DMS79 treated with DMSO at 0.1 percent for 48 hours (cell line): ENCODE measurements at regions not wholly inside any gene's neighbourhood (a gene's known extent, or its start where the extent isn't known, plus 50 kb on each side); places are given as distances from the start of the nearest gene placed in this dataset.
"Not testable (repeated sequence)": the region's sequence is repeated elsewhere in the genome, so short reads cannot be mapped to it uniquely, and the experiment has no call there.

Experiments
- DNase-seq: peaks from one replicate; lab custom pipeline; 2025; lab: John Stamatoyannopoulos, UW

DNA sequence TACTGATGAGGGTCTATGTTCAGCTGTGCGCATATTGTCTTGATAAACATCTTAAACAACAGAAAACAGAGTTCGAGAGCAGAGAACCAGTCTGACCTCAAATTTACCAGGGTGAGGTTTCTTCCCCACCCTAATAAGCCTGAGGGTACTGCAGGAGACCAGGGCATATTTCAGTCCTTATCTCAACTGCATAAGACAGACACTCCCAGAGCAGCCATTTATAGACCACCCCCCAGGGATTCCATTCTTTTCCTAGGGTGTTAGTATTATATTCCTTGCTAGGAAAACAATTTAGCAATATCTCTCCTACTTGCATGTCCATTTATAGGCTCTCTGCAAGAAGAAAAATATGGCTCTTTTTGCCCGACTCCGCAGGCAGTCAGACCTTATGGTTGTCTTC is 89.5 kb upstream of the POMZP3 start:
- DNase-seq = not testable (repeated sequence)

- DNase-seq = not testable (repeated sequence)
These were observed 85.8 kb upstream of the POMZP3 start for GRCh38 chr7:76712926-76713325.

DNA sequence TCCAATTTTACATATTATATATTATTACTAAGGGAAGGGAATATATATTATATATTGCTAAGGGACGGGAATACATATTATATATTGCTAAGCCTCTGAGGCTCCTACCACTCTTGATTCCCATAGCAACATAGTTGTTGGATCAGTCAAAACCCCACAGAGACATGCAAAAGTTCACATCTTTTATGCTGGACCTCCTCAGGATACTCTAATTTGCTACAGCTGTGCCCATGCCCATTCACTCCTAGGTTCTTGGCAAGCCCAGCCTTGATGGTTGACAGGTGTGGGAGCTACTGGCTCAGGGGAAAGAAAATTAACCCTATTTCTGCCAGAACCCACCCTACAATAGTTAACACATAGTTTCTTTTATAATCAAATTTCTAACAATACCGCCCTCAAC is 84.6 kb upstream of the POMZP3 start:
- DNase-seq = not testable (repeated sequence)

DNA sequence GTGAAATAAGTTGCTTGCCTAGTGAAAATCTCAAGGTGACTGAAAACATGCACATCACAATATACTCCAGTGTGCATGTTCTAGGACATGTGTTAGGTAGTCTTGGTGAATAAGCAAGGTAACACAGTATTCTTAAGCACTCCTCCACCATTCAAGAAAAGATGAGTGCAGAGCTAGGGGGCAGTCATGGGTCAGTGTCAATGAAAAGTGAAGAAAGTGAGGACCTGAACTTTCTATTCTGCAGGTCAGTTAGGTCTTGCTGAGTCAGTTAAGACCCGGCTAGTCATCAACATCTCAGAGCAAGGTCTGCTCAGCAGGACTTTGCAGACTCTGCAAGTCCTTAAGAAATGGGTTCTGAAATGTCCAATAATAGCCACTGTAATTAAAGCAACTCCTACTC is 82.6 kb upstream of the POMZP3 start:
- not testable (repeated sequence) for DNase-seq

GRCh38 chr7:76708446-76708845 is 81.4 kb upstream of the POMZP3 start:
- not testable (repeated sequence) for DNase-seq

- not testable (repeated sequence) for DNase-seq
These were observed 76.7 kb upstream of the POMZP3 start for GRCh38 chr7:76703815-76704214.

DNA sequence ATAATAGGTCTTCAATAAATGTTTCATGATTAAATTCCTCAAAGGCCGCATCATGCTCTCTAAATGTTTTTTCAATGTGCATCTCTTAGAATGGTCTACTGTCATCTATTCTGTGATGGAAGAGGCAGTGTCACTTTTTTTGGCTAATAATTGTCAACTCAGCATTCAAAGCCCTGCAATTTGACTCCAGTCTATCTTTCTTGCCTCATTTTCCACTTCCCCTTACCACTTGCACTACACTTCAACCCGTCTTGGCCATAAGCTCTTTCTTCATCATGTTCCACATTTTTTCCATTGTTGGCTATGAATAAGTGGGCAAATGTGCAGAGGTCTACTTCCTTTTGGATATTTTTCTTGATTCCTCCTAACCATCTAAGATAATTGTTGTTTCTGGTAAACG is 59.2 kb upstream of the POMZP3 start:
- not testable (repeated sequence) for DNase-seq

DNA sequence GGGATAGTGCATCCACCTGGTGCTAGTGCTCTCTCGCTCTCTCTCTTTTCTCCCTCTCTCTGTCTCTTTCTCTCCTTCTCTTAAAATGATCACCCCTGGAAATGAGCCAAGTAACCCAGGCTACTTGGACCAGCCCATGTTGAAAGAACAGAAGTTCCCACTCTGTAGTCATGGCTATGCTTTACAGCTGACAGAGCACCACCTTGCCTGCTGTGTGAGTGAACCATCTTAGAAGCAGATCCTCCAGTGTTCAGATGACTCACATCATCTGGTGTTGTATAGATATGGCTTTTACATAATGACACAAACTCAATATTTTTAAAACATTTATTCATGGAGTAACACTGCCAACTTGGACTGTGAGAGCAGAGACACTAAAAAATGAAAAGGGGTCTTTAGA is 57.7 kb upstream of the POMZP3 start:
- not testable (repeated sequence) for DNase-seq

GRCh38 chr7:76683631-76684030 is 56.6 kb upstream of the POMZP3 start:
- DNase-seq = not testable (repeated sequence)

DNA sequence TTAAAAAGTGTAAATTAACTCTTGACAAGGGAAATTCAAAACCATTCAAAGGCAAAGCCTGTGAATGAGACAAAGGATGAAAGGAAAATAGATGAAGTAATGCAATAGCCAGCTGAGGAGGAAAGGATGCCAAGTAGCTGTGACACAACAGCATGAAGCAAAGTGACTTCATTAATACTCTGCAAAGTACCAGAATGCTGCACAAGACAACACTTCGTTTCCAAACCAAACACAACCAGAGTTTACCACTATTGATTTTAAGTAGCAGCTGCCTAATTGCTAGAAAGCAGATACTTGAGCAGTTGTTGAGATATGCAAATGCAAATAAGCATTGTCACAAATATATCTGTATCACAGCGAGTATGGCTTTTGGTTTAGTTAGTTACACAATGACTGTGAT is 54.7 kb upstream of the POMZP3 start:
- peak; percentile 76 for DNase-seq

DNA sequence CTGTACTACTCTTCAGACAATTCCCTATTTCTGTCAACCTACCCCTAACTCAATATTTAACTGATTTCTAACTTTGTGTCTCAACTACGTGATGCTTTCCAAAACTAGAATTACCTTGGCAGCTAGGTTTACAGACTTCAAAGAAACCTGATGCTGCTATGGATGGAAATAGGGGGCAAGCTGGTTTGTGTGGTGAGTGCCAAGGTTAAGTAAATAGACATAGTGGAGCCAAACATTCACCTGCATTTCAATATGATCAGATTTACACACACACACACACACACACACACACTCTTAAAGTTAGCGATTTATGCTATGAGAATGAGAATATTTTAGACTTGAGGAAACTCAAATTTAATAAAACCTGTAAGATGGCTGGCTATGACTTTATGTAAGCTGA is 52.1 kb upstream of the POMZP3 start:
- DNase-seq = not testable (repeated sequence)

DNA sequence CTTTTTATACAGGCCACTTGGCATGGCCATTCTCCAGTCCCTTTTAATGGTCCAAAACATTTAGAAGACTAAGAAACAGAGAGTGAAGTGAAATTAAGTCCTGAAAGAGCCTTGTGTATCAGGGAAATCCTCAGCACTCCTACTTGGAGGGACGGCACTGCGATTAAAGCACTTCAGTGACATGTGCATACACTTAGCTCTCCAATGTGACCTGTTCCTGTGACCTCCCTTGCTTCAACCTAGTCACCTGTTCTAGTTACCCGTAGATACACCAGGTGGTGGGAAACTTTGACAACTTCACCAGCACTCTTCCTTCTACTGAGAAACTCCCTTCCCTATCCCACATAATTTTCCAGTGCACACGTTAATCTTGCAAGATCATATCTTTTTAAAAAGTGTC is 51.4 kb upstream of the POMZP3 start:
- not testable (repeated sequence) for DNase-seq

- DNase-seq = not testable (repeated sequence)
These were observed 49.8 kb upstream of the POMZP3 start for GRCh38 chr7:76676890-76677289.
